Amygdala (tissue), 56 donors: ENCODE measurements at regions not wholly inside any gene's neighbourhood (a gene's known extent, or its start where the extent isn't known, plus 50 kb on each side); places are given as distances from the start of the nearest gene placed in this dataset.
A peak's percentile ranks its signal among the peaks of the same experiment; 100 is the strongest.

Experiments used
- DNase-seq, 56 donors: peaks; one replicate each; lab custom pipeline; 2025; lab: John Stamatoyannopoulos, UW

DNA sequence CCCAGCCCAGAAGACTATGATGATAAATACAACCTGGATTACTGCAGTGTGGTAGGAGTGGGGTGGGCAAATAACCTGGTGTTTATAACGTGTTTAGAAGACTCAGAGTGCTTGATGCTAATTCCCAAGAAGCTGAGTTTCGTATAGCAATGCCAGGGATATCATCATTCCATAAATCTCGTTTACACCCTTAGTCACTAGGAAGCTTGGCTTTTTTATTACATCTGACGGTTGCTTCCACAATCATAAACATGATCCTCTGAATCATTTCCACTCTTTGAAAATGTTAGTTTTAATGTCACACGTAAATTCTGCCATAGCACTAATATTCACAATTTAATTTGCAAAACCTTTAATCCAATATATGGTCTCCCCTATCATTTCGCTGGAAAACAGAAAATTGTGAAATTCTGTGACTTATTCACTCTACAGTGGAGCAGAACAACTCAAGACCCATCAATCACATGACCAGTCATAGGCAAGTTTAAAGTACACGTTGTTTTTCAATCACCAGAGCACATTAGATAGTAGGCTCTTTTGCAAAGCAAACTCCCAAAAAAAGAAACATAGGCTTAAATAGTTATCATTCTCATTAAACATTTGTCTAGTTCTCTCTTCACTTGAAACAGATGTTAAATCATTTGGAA lies 321.0 kb downstream of the LTN1 start:
- no peak for DNase-seq

DNA sequence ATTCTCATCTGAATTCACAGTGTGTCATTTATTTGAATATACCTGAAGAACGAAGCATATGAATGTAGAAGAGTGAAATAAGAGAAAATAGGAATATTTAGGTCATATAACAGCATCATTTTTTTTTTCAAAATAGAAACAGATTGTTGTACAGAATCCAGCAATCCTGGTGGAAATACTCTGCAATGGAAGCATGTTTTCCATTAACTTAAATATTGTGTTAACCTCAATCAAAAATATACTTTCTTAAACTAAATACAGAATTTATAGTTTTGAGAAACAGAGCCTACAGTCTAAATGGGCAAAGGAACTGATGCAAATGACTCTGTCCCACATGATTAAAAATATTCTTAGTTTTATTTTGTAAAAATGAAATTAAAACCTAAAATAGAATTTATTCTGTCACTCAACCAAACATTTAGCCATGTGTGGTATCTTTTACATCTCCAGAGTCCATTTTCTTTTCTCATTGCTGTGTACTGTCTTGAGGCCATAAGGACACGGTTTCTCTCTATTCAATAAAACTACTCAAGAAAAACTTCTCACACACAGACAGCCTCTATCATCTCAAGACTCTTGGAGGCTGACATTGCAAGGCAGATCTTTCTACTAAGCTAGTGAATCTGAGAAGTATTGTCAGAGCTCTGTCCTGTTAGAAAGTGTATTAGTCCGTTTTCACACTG lies 322.6 kb downstream of the LTN1 start:
- DNase-seq: no peak

- DNase-seq: no peak
Measured at GRCh38 chr21:28669321-28669720, 323.4 kb downstream of the LTN1 start.

- no peak for DNase-seq
Measured at GRCh38 chr21:28663754-28664153, 328.9 kb downstream of the LTN1 start.

GRCh38 chr21:28663111-28663693 lies 329.5 kb downstream of the LTN1 start:
- DNase-seq: no peak

GRCh38 chr21:28657566-28657965 lies 335.1 kb downstream of the LTN1 start:
- DNase-seq: no peak

DNA sequence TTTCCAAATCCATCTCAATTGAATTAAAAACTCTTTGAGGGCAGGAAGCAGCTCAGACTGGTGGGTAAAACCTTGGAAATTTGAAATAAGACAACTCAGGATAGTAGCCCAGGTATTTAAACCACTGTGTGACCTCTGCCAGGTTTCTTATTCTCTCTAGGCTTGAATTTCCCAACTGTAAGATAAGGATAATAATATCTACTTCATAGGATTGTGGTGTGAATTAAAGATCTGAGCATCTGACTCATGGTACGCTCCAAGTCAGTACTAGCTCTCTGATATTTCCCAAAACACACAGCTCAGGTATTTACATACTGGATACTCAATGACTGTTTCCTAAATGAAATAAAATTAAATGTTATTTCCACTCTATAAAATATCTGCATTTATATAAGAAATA lies 337.2 kb downstream of the LTN1 start:
- no peak for DNase-seq

DNA sequence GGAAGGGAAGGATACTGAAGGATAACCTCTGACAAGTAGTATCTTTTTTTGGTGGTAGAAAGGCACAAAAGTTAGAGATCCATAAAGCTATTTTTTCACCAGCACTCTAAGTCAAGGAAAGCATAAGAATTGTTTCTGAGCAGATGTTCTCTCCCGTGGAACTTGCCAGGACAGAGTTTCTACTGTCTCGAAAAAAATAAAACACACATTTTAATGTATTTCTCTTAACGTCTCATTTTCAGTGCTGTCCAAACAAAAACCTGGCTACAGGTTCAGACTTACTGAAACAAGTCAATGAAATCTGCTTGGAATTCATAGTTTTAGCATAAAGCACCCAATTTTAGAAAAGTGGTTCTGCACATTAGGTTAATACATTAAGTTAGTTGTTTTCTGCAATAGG lies 338.3 kb downstream of the LTN1 start:
- DNase-seq: no peak

DNA sequence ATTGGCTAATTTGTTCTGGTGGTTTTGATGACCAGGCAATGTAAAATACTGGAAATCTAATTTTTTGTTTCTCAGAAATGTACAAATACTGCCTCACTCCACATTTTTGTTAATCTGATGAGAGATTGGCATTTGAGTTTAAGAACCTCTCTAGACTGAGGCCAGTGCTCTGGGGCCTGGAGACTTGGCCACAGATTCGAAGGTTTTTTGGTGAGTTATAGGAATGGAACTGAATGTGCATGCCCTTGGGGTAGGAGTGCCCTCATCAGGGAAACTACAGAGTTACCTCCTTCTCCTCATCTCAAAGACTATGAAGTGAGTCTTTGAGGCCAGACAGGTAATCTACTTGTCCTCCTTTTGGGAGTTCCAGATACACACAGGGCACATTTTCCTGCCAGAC lies 347.9 kb downstream of the LTN1 start:
- no peak for DNase-seq

DNA sequence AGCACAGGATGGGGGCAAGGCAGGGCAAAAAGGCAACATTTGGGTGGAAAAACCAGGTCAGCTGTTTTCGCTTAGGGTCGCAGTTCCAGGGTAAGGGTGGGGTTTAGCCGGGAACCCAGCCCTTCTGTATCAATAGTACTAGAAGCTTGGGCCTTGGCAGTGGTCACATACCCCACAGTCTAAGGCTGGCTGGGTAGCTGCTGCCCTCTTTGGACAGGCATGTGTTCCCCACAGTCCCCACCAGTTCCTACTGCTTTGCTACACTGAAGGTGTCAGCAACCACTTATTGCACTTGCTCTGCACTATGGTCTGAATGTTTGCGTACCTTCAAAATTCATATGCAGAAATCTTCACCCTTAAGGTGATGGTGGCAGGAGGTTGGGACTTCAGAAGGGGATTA lies 349.8 kb downstream of the LTN1 start:
- no peak for DNase-seq

GRCh38 chr21:28641731-28642130 lies 350.9 kb downstream of the LTN1 start:
- no peak for DNase-seq

DNA sequence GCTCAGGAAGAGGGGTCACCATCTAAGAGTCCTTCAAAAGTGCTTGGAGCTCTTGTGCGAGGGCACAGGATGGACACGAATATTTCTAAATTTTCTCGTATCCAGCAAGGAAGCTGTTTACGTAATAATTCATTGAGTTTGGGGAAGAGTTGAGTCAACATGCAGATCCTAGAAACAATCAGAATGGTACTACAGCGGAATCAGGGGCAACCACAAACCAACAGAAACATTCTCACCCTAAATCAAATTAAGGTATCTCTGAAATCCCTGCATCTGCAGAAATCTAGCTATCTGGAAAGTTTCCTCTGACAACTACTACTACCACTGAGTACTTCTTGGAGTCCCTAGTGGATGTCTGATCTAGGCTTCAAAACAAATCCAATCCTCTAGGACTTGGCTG lies 352.4 kb downstream of the LTN1 start:
- no peak for DNase-seq

DNA sequence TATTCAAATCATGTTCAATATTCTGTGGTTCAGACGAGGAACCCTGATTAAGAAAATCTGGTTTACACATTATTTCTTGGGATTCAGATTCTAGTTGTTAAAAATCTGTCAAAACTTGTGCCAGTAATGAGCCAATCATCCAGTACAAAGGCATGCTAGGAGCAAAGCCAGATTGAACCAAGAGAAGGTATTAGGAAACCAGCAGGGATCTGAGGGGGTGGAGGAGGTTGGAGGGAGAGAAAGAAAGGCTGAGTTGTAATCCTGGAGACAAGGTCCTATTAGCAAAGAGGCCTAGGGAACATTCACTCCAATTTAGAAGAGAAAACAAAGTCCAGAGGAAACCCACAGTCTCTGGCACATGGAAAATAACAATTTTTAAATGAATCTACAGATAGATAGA lies 352.9 kb downstream of the LTN1 start:
- no peak for DNase-seq

GRCh38 chr21:28636752-28637691 lies 355.7 kb downstream of the LTN1 start:
- no peak for DNase-seq

- no peak for DNase-seq
Measured at GRCh38 chr21:28635541-28635940, 357.1 kb downstream of the LTN1 start.

GRCh38 chr21:28633839-28634555 lies 358.7 kb downstream of the LTN1 start:
- no peak for DNase-seq

- peak in 2 of 56 donors; percentile 13 to 23 for DNase-seq
Measured at GRCh38 chr21:28632755-28633408, 359.8 kb downstream of the LTN1 start.

GRCh38 chr21:28627691-28628090 lies 365.0 kb downstream of the LTN1 start:
- no peak for DNase-seq

DNA sequence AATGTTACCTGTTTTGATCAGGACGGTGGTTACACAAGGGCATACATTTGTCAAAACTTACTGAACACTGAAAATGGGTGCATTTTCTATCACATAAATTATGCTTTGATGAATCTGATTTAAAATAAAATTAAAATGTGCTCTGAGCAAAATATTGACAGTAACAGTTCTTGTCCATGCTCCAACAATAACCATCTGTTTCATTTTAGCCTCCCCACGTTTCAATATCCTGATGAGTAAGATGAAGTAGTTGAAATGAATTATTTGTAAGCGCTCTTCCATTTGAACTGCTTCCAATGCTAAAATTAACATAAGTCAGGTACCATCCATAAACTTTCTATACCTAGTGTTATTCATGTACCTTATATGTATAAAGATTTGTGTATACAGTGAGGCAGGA lies 365.4 kb downstream of the LTN1 start:
- no peak for DNase-seq

- no peak for DNase-seq
Measured at GRCh38 chr21:28624626-28625025, 368.1 kb downstream of the LTN1 start.
